ENCODE measurements at regions not wholly inside any gene's neighbourhood (a gene's known extent, or its start where the extent isn't known, plus 50 kb on each side); places are given as distances from the start of the nearest gene placed in this dataset.

DNA sequence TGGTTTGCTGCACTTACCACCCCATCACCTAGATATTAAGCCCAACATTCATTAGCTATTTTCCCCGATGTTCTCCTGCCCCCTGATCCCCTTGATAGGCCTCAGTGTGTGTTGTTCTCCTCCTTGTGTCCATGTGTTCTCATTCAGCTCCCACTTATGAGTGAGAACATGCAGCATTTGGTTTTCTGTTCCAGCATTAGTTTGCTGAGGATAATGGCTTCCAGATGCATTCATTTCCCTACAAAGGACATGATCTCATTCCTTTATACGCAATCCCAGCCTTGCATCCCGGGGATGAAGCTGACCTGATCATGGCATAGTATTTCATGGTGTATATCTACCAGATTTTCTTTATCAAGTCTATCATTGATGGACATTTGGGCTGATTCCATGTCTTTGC is 99.0 kb upstream of the DCAF12L2 start:
- Histone ChIP-seq H3K27me3 (replicated peaks; ENCODE audit: insufficient read depth, low read depth, low read length, poor library complexity) (no peaks in the 10 kb centered on the region), H3K4me1 (ENCODE audit: insufficient read depth, low read length, poor library complexity, severe bottlenecking) (no peaks in the 10 kb centered on the region), H3K27ac (ENCODE audit: low read depth, low read length, poor library complexity, severe bottlenecking) (no peak overlapping the region), H3K9me3 (ENCODE audit: low read depth, low read length, poor library complexity, severe bottlenecking) (no peaks in the 10 kb centered on the region), H3K36me3 (ENCODE audit: insufficient read depth, low read length, poor library complexity, severe bottlenecking) (no peaks in the 10 kb centered on the region), H3K4me3 (ENCODE audit: low read depth, low read length, poor library complexity, severe bottlenecking) (no peak overlapping the region)
- DNase-seq (ENCODE audit: low spot score): no peak
- TF ChIP-seq, protein P1, sequence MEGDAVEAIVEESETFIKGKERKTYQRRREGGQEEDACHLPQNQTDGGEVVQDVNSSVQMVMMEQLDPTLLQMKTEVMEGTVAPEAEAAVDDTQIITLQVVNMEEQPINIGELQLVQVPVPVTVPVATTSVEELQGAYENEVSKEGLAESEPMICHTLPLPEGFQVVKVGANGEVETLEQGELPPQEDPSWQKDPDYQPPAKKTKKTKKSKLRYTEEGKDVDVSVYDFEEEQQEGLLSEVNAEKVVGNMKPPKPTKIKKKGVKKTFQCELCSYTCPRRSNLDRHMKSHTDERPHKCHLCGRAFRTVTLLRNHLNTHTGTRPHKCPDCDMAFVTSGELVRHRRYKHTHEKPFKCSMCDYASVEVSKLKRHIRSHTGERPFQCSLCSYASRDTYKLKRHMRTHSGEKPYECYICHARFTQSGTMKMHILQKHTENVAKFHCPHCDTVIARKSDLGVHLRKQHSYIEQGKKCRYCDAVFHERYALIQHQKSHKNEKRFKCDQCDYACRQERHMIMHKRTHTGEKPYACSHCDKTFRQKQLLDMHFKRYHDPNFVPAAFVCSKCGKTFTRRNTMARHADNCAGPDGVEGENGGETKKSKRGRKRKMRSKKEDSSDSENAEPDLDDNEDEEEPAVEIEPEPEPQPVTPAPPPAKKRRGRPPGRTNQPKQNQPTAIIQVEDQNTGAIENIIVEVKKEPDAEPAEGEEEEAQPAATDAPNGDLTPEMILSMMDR (conservative IDR thresholded peaks at IDR 0.05; ENCODE audit: low read depth, low read length): no peak
- intact Hi-C loops (cut with micrococcal nuclease; ENCODE audit: unreplicated experiment): loop anchor here (1.0 kb wide), 1 partner anchor 18 kb away; no protein-coding TSS in a partner anchor
- no TSS peak for BruUV-seq (replicated peaks)
- POLR2A ChIA-PET (ENCODE audit: low non-redundant PET): no interaction called here
- CTCF ChIA-PET: no interaction called here

DNA sequence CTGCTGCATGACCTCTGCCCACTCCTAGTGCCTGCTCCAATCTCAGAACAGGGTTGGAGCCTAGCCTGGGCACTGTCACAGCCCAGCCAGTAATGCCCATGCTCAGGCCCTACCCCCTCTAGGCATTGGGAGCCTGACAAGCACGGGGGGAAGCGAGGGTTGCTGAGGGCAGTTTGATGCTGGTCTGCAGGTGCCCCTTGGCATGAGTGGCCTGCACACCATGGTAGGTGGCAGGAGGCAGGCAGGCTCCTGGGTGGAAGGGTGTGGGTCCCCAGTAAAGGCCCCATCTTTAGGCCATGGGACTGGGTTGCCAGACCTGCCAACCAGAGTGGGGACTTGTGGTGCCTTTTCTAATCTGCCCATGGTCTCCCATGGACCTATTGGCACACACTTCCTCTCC is 72.1 kb upstream of the DCAF12L2 start:
- Histone ChIP-seq H3K9me3 (ENCODE audit: low read depth, low read length, poor library complexity, severe bottlenecking) (no peaks in the 10 kb centered on the region), H3K27me3 (replicated peaks; ENCODE audit: insufficient read depth, low read depth, low read length, poor library complexity) (no peaks in the 10 kb centered on the region), H3K36me3 (ENCODE audit: insufficient read depth, low read length, poor library complexity, severe bottlenecking) (no peaks in the 10 kb centered on the region), H3K4me1 (ENCODE audit: insufficient read depth, low read length, poor library complexity, severe bottlenecking) (no peaks in the 10 kb centered on the region), H3K27ac (ENCODE audit: low read depth, low read length, poor library complexity, severe bottlenecking) (no peak overlapping the region), H3K4me3 (ENCODE audit: low read depth, low read length, poor library complexity, severe bottlenecking) (no peak overlapping the region)
- BruUV-seq (replicated peaks): no TSS peak
- POLR2A ChIA-PET (ENCODE audit: low non-redundant PET): no interaction called here
- no peak for DNase-seq (ENCODE audit: low spot score)
- intact Hi-C loops (cut with micrococcal nuclease; ENCODE audit: unreplicated experiment): no loop called here
- CTCF ChIA-PET: no interaction called here
- no peak for TF ChIP-seq EZH2 (IDR thresholded peaks at IDR 0.05; ENCODE audit: borderline replicate concordance, low read depth, low read length, poor library complexity, severe bottlenecking)
- TF ChIP-seq, protein P1 (conservative IDR thresholded peaks at IDR 0.05; ENCODE audit: low read depth, low read length): no peak

DNA sequence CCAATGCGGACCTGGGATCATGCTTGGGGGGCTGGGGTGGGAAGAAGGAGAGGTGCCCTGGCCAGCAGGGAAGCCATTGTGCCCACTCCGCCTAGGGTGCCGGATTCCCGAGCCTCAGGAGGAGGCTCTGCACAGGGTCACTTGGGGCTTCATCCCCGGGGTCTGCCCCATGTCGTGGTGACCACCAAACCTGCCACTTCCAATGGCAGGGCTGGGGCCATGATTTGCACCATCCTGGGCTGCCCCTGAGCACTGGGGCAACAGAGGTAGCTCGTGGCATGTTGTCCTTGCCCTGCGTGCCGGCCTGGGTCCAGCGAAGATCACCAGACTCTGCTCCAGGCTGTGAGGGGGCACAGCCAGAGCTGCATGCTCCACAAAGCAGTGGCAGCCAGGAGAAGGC is 71.4 kb upstream of the DCAF12L2 start:
- Histone ChIP-seq H3K36me3 (ENCODE audit: insufficient read depth, low read length, poor library complexity, severe bottlenecking) (no peaks in the 10 kb centered on the region), H3K27me3 (replicated peaks; ENCODE audit: insufficient read depth, low read depth, low read length, poor library complexity) (no peaks in the 10 kb centered on the region), H3K9me3 (ENCODE audit: low read depth, low read length, poor library complexity, severe bottlenecking) (no peaks in the 10 kb centered on the region), H3K27ac (ENCODE audit: low read depth, low read length, poor library complexity, severe bottlenecking) (no peak overlapping the region), H3K4me1 (ENCODE audit: insufficient read depth, low read length, poor library complexity, severe bottlenecking) (no peaks in the 10 kb centered on the region), H3K4me3 (ENCODE audit: low read depth, low read length, poor library complexity, severe bottlenecking) (no peak overlapping the region)
- POLR2A ChIA-PET (ENCODE audit: low non-redundant PET): no interaction called here
- TF ChIP-seq EZH2 (IDR thresholded peaks at IDR 0.05; ENCODE audit: borderline replicate concordance, low read depth, low read length, poor library complexity, severe bottlenecking): no peak
- TF ChIP-seq, protein P1 (conservative IDR thresholded peaks at IDR 0.05; ENCODE audit: low read depth, low read length): no peak
- BruUV-seq (replicated peaks): no TSS peak
- intact Hi-C loops (cut with micrococcal nuclease; ENCODE audit: unreplicated experiment): no loop called here
- DNase-seq (ENCODE audit: low spot score): no peak
- CTCF ChIA-PET: no interaction called here

Data from A673 (cell line).